Endothelial cell of umbilical vein (primary cell): ENCODE measurements at regions not wholly inside any gene's neighbourhood (a gene's known extent, or its start where the extent isn't known, plus 50 kb on each side); places are given as distances from the start of the nearest gene placed in this dataset.

Experiments
- BruUV-seq: library from RNA; stranded (reverse); fragments of 400-500 nt; replicated peaks from 2 replicates; lab custom pipeline; 2021; lab: Mats Ljungman, UMichigan
- CTCF ChIA-PET: fragments of 300-600, 350-600 bp; sonication (Branson Sonifier 250); formaldehyde crosslinking; loops from one replicate; lab custom pipeline; 2021; ENCODE audit warnings: antibody characterized with exemption, inconsistent platforms; lab: Charles Lee
- POLR2A ChIA-PET: fragments of 300-600, 350-600 bp; sonication (Branson Sonifier 250); formaldehyde crosslinking; loops from one replicate; lab custom pipeline; 2021; ENCODE audit warnings: antibody characterized with exemption, inconsistent platforms; lab: Charles Lee
- DNase-seq: peaks from one replicate; pipeline ENCODE4 v3.0.0-alpha.2; 2011; ENCODE audit warnings: low read depth, low spot score
- FAIRE-seq: peaks from 2 replicates; lab custom pipeline; 2011; peaks lifted over from hg19 to GRCh38; lab: Jason Lieb, UNC
- H2AFZ ChIP-seq: 2 replicates; pipeline ENCODE4 v1.6.0; 2012; ENCODE audit warnings: low read depth, low read length, control low read depth, inconsistent platforms
- H3K27ac ChIP-seq: 2 replicates; pipeline ENCODE4 v1.5.1; 2011; ENCODE audit warnings: low read depth, mild to moderate bottlenecking, control low read depth, low read length, moderate library complexity; ENCODE audit not compliant: insufficient read depth
- H3K27me3 ChIP-seq, 2 experiments: 2 replicates each; pipeline versions ENCODE4 v1.6.0 to v1.6.1; 2011; ENCODE audit warnings: low read length in 2 of 2, mixed read lengths in 1 of 2; ENCODE audit not compliant: control insufficient read depth in 2 of 2, insufficient read depth in 2 of 2
- H3K36me3 ChIP-seq, 2 experiments: 2 replicates in 1 of 2; 3 replicates in 1 of 2; pipeline ENCODE4 v1.5.1; 2011; ENCODE audit warnings: low read length in 2 of 2, mild to moderate bottlenecking in 1 of 2, moderate library complexity in 1 of 2; ENCODE audit not compliant: control insufficient read depth in 2 of 2, insufficient read depth in 2 of 2; ENCODE audit errors: extremely low read depth in 1 of 2
- H3K4me1 ChIP-seq: 3 replicates; pipeline ENCODE4 v1.5.1; 2011; ENCODE audit warnings: mild to moderate bottlenecking, low read length; ENCODE audit not compliant: control insufficient read depth, insufficient read depth; ENCODE audit errors: extremely low read depth
- H3K4me2 ChIP-seq: 2 replicates; pipeline ENCODE4 v1.6.1; 2011; ENCODE audit warnings: low read length, control low read depth, mixed read lengths; ENCODE audit not compliant: insufficient read depth
- H3K4me3 ChIP-seq, 3 experiments: fragments of 200-600 bp in 1 of 3; sonication (generic), shearing (Covaris generic) in 1 of 3; replicated peaks in 1 of 3; 2 replicates each; pipeline ENCODE4 v1.5.1; 2011 to 2016; ENCODE audit warnings: control low read depth in 3 of 3, low read length in 3 of 3, mild to moderate bottlenecking in 2 of 3, inconsistent platforms in 1 of 3, low read depth in 1 of 3, moderate library complexity in 1 of 3; ENCODE audit not compliant: insufficient read depth in 1 of 3
- H3K79me2 ChIP-seq: 2 replicates; pipeline ENCODE4 v1.6.0; 2012; ENCODE audit warnings: low read length, inconsistent platforms; ENCODE audit not compliant: control insufficient read depth, insufficient read depth
- H3K9ac ChIP-seq: replicated peaks from 2 replicates; pipeline ENCODE3; 2011; ENCODE audit warnings: low read length, control low read depth; ENCODE audit not compliant: insufficient read depth; ENCODE audit errors: extremely low read depth
- H3K9me1 ChIP-seq: replicated peaks from 3 replicates; pipeline ENCODE4 v1.6.0; 2011; ENCODE audit warnings: mild to moderate bottlenecking, low read length; ENCODE audit not compliant: control insufficient read depth, insufficient read depth; ENCODE audit errors: extremely low read depth
- H3K9me3 ChIP-seq: replicated peaks from 2 replicates; pipeline ENCODE4 v1.5.1; 2012; ENCODE audit warnings: low read length, inconsistent platforms; ENCODE audit not compliant: control insufficient read depth, insufficient read depth
- H4K20me1 ChIP-seq: replicated peaks from 2 replicates; pipeline ENCODE3; 2011; ENCODE audit warnings: mild to moderate bottlenecking, low read length; ENCODE audit not compliant: control insufficient read depth, insufficient read depth; ENCODE audit errors: extremely low read depth
- EZH2 ChIP-seq: IDR thresholded peaks from 2 replicates; pipeline ENCODE4 v1.6.1; 2012; ENCODE audit warnings: borderline replicate concordance, low read depth, mild to moderate bottlenecking, moderate library complexity, low read length, inconsistent platforms; ENCODE audit not compliant: severe bottlenecking
- FOS ChIP-seq: IDR thresholded peaks from 2 replicates; pipeline ENCODE4 v1.6.1; 2011; ENCODE audit warnings: mild to moderate bottlenecking, low read length, moderate library complexity, borderline replicate concordance; ENCODE audit not compliant: insufficient read depth
- GATA2 ChIP-seq: IDR thresholded peaks from 2 replicates; pipeline ENCODE4 v1.7.0; 2011; ENCODE audit warnings: low read depth, mild to moderate bottlenecking, moderate library complexity, mixed read lengths, low read length; ENCODE audit not compliant: insufficient read length, insufficient read depth
- JUN ChIP-seq: IDR thresholded peaks from 2 replicates; pipeline ENCODE4 v1.6.1; 2011; ENCODE audit warnings: borderline replicate concordance, low read depth; ENCODE audit not compliant: insufficient read length, insufficient read depth
- MYC ChIP-seq: IDR thresholded peaks from one replicate; pipeline ENCODE4 v1.6.1; 2011; ENCODE audit warnings: mild to moderate bottlenecking, low read depth, low read length
- POLR2A ChIP-seq: IDR thresholded peaks from 2 replicates; pipeline ENCODE4 v1.6.1; 2012; ENCODE audit warnings: low read depth, mild to moderate bottlenecking, control low read depth, low read length
- POLR2AphosphoS5 ChIP-seq: IDR thresholded peaks from 2 replicates; pipeline ENCODE4 v1.6.1; 2012; ENCODE audit warnings: low read depth, mild to moderate bottlenecking, control low read depth, low read length, moderate library complexity; ENCODE audit not compliant: insufficient read depth
- dilution Hi-C: fragments of 300-500 bp; cut with MboI; formaldehyde crosslinking; loops from one replicate; pipeline ENCODE4 v1.15.0; 2019; ENCODE audit warnings: low sequenced_read_pairs; ENCODE audit not compliant: extremely low pct_ligation_motif_present
- intact Hi-C: fragments of 100-400 bp; cut with micrococcal nuclease; formaldehyde crosslinking; loops from one replicate; pipeline ENCODE4 v1.10.0; 2022
- TF ChIP-seq, protein P1 (sequence below), 2 donors: IDR thresholded peaks; 1 replicate in 1 of 2; 2 replicates in 1 of 2; pipeline ENCODE4 v1.5.1; 2011; ENCODE audit warnings: low read length in 2 of 2, mild to moderate bottlenecking in 2 of 2, moderate library complexity in 2 of 2, control low read depth in 1 of 2, inconsistent platforms in 1 of 2, low read depth in 1 of 2; ENCODE audit not compliant: insufficient read depth in 1 of 2; ENCODE audit errors: extremely low read depth in 1 of 2
- TF ChIP-seq, protein P2 (sequence below): IDR thresholded peaks from 2 replicates; pipeline ENCODE4 v1.6.1; 2011; ENCODE audit not compliant: insufficient read depth, insufficient read length

DNA sequence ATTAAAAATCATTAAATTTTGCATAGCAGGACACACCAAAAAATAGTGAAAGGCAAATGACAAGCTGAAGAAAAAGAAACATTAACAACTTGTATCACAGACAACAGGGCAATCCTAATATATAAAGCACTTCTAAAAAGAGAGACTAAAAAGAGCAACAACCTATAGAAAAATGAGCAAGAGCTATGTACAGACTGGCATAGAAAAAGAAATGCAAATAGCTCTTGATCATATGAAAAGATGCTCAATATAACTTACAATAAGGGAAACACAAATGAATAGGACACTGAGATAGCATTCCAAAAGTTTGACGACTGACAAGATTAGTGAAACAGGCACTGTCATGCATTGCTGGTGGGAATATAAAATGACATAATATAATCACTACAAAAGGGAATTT lies 235.9 kb downstream of the SEC61B start:
- intact Hi-C loops (no loop called here), dilution Hi-C loops (no loop called here)
- H3K9ac ChIP-seq, result no peak overlapping the region
- TF ChIP-seq POLR2A (no peak), FOS (no peak), JUN (no peak), GATA2 (no peak)
- H3K36me3 ChIP-seq, result no peaks in the 10 kb centered on the region
- no peak overlapping the region for H2AFZ ChIP-seq
- no peak overlapping the region for H3K4me2 ChIP-seq
- ChIA-PET CTCF (no interaction called here), POLR2A (no interaction called here)
- H3K4me1 ChIP-seq, result no peaks in the 10 kb centered on the region
- no peaks in the 10 kb centered on the region for H3K79me2 ChIP-seq
- H3K4me3 ChIP-seq, result no peak overlapping the region
- no peak for DNase-seq
- H3K27ac ChIP-seq, result no peak overlapping the region
- no TSS peak for BruUV-seq
- H3K9me1 ChIP-seq, result no peaks in the 10 kb centered on the region
- H3K9me3 ChIP-seq, result no peaks in the 10 kb centered on the region
- H4K20me1 ChIP-seq, result no peaks in the 10 kb centered on the region
- no peak for FAIRE-seq
- H3K27me3 ChIP-seq, result peaks cover 1 to 4% of the 10 kb centered on the region in 2 experiments

DNA sequence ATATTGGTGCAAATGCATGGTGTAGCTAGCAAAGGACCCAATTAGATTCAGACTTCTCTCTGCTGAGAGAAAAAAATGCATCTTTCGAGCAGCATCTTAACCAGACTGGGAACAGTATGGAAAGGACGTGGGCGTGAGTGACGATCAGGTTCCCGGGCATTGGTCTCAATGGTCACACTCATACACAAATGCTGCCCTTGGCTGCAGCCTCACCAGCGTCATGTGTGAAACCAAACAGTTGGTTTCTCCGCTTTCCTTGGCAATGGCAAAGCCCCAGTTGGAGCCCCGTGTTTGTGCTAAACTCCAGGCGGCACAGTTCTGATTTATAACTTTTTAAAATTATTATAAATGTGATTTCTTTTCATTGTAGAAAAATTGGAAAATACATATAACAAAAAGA lies 237.8 kb downstream of the SEC61B start:
- H3K4me1 ChIP-seq, result no peaks in the 10 kb centered on the region
- H3K9me3 ChIP-seq, result no peaks in the 10 kb centered on the region
- dilution Hi-C loops (no loop called here), intact Hi-C loops (no loop called here)
- H3K9me1 ChIP-seq, result no peaks in the 10 kb centered on the region
- no peaks in the 10 kb centered on the region for H3K79me2 ChIP-seq
- no peak overlapping the region for H2AFZ ChIP-seq
- BruUV-seq, result no TSS peak
- H4K20me1 ChIP-seq, result no peaks in the 10 kb centered on the region
- H3K4me3 ChIP-seq, result no peak overlapping the region
- DNase-seq (no peak), FAIRE-seq (no peak)
- CTCF ChIA-PET, result interaction anchor here (1.5 kb wide), 1 partner anchor 15 kb away, joined by 3 read pairs; no protein-coding TSS in a partner anchor
- H3K27me3 ChIP-seq, result peaks cover 2 to 3% of the 10 kb centered on the region in 2 experiments
- no peaks in the 10 kb centered on the region for H3K36me3 ChIP-seq
- TF ChIP-seq MYC (no peak), GATA2 (no peak), POLR2AphosphoS5 (no peak), EZH2 (no peak), POLR2A (no peak), JUN (no peak), FOS (no peak)
- TF ChIP-seq, protein P1, sequence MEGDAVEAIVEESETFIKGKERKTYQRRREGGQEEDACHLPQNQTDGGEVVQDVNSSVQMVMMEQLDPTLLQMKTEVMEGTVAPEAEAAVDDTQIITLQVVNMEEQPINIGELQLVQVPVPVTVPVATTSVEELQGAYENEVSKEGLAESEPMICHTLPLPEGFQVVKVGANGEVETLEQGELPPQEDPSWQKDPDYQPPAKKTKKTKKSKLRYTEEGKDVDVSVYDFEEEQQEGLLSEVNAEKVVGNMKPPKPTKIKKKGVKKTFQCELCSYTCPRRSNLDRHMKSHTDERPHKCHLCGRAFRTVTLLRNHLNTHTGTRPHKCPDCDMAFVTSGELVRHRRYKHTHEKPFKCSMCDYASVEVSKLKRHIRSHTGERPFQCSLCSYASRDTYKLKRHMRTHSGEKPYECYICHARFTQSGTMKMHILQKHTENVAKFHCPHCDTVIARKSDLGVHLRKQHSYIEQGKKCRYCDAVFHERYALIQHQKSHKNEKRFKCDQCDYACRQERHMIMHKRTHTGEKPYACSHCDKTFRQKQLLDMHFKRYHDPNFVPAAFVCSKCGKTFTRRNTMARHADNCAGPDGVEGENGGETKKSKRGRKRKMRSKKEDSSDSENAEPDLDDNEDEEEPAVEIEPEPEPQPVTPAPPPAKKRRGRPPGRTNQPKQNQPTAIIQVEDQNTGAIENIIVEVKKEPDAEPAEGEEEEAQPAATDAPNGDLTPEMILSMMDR (IDR thresholded peaks at IDR 0.05; ENCODE audit: extremely low read depth in 1 of 2, insufficient read depth in 1 of 2, low read depth in 1 of 2, low read length in 2 of 2), result no peak
- TF ChIP-seq, protein P2, sequence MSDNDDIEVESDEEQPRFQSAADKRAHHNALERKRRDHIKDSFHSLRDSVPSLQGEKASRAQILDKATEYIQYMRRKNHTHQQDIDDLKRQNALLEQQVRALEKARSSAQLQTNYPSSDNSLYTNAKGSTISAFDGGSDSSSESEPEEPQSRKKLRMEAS, result no peak
- POLR2A ChIA-PET, result no interaction called here
- H3K4me2 ChIP-seq, result no peak overlapping the region
- H3K9ac ChIP-seq, result no peak overlapping the region
- H3K27ac ChIP-seq, result no peak overlapping the region
